Stimulated activated naive CD8-positive, alpha-beta T cell treated with anti-CD3 and anti-CD28 coated beads, Interleukin-15, Interleukin-2, amounts not matched to agents 100 U/mL and 50 U/mL, for 24 hours (primary cell): ENCODE measurements at regions not wholly inside any gene's neighbourhood (a gene's known extent, or its start where the extent isn't known, plus 50 kb on each side); places are given as distances from the start of the nearest gene placed in this dataset.

Source experiments
- ATAC-seq: fragments of 150-1000 bp; cut with Tn5 transposase; one replicate; pipeline ENCODE4 v1.10.0; 2021
- DNase-seq: peaks from one replicate; pipeline ENCODE4 v3.0.0; 2021

DNA sequence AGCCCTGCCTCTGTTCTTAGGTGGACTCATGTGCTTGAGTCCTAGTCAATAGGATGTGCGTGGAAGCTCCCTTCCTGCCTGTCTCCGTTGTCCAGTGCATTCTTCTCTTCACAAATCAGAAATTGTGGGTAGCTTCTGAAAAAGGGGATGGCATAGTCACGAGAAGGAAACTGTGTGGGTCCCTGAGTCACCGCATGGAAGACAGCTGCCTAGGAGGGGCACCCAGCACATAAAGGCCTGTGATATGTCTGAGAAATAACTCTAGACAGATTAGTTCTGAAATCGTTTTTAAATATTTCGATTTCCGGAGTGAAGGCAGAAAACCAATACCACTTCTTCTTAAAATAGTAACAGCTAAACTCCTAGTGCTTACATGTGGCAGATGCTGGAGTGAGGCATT is 974.4 kb downstream of the BCL11B start:
- ATAC-seq (no peak), DNase-seq (no peak)

DNA sequence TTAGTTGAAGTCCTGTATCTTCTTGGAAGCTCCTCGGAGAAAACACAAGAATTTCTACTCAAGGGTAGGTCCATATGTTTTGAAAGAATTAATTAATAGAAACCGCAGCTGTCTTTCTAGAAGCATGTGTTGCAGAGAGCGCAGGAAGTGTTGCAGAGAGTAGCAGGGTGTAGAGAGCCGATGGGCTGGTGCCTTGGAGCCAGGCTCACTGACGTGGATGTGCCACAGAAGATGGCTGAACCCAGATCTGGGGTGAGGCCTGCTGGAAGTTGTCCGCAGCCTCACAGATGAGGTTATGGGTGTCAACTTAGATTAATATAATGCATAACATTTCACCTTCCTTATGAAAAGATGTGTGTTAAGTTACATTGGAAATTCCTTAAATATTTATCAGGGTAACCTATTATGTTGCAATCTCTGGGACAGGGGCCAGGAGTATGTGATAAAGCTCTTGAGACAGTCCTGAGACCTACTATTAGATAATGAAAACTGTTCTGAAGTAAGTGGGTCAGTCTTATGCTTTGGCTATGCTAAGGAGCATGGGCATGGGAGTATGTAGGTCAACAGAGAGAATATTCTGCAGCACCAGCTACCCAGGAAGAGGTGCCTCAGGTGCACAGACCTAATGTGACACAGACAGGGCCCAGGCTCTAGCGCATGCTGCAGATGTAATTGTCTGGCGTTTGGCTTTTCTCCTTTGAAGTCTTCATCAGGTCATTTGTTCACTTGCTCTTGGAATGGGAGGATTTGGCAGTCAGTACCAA is 973.3 kb downstream of the BCL11B start:
- no peak for DNase-seq
- ATAC-seq, result no peak

DNA sequence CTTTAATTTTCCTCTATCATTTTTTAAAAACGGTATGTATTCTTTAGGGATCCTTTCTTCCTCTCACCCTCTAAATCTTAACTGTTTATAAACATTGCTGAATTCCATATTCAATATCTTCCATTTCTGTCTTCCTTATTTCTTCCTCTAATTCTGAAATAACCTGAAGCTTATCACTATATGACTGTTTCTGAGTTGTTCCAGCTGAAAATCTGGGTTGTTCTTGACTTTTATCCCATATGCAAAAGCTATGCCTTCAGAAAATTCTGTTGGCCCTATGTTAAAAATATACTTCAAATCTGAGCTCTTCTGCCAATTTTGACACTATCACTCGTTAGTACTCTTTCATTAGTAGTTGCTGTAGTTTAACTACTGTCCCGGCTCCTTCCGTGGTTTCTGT is 970.3 kb downstream of the BCL11B start:
- DNase-seq, result no peak
- no peak for ATAC-seq

GRCh38 chr14:98304574-98304973 is 967.4 kb downstream of the BCL11B start:
- DNase-seq (no peak), ATAC-seq (no peak)

GRCh38 chr14:98309591-98309990 is 962.4 kb downstream of the BCL11B start:
- ATAC-seq (no peak), DNase-seq (no peak)

- DNase-seq (no peak), ATAC-seq (no peak)
Measured at GRCh38 chr14:98312006-98312405, 960.0 kb downstream of the BCL11B start.

DNA sequence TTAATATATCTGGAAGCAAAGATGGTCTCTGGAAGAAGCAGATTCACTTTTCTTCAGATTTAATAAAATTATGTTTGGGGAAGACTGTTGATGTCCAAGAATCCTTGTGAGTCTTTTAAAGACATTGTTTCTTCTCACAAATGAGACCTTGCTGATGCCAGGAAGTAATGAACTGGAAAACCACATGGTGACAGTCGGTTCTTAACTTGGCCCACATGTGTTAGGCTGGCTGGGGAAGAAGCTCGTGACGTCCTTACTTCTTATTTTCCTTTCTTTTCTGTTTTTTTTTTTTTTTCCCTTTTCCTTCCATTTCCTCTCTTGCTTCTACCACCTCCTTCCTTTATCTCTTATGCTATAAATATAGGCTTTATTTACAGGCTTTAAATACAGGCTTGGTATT is 950.2 kb downstream of the BCL11B start:
- DNase-seq, result no peak
- ATAC-seq, result no peak

GRCh38 chr14:98323836-98324235 is 948.2 kb downstream of the BCL11B start:
- DNase-seq, result no peak
- ATAC-seq, result no peak

- ATAC-seq (no peak), DNase-seq (no peak)
Measured at GRCh38 chr14:98325761-98326160, 946.2 kb downstream of the BCL11B start.

- ATAC-seq, result no peak
- DNase-seq, result no peak
Measured at GRCh38 chr14:98328496-98328895, 943.5 kb downstream of the BCL11B start.

DNA sequence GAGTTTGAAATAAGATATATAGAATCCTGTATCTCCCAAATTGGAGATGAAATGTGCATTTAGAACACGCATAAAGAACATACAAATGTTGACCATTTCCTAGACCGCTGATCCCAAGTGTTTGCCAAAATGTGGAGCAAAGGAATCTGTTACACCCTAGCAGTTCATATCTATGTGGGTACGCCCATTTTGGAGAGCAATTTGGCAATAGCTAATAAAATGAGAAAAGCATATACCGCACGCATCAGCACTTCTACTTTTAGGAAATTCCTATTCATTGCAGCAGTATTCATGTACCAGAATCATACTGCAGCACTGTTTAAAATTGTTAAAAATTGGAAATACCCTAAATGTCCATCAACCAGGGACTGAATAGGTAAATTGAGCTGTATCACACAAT is 937.8 kb downstream of the BCL11B start:
- DNase-seq (no peak), ATAC-seq (no peak)

GRCh38 chr14:98341211-98341610 is 930.8 kb downstream of the BCL11B start:
- ATAC-seq (no peak), DNase-seq (no peak)

GRCh38 chr14:98345161-98345560 is 926.8 kb downstream of the BCL11B start:
- DNase-seq (no peak), ATAC-seq (no peak)

GRCh38 chr14:98347686-98348085 is 924.3 kb downstream of the BCL11B start:
- ATAC-seq (no peak), DNase-seq (no peak)

GRCh38 chr14:98348505-98348904 is 923.5 kb downstream of the BCL11B start:
- ATAC-seq (no peak), DNase-seq (no peak)

GRCh38 chr14:98350213-98350612 is 921.8 kb downstream of the BCL11B start:
- DNase-seq, result no peak
- ATAC-seq, result no peak

- DNase-seq (no peak), ATAC-seq (no peak)
Measured at GRCh38 chr14:98364961-98365360, 907.0 kb downstream of the BCL11B start.

DNA sequence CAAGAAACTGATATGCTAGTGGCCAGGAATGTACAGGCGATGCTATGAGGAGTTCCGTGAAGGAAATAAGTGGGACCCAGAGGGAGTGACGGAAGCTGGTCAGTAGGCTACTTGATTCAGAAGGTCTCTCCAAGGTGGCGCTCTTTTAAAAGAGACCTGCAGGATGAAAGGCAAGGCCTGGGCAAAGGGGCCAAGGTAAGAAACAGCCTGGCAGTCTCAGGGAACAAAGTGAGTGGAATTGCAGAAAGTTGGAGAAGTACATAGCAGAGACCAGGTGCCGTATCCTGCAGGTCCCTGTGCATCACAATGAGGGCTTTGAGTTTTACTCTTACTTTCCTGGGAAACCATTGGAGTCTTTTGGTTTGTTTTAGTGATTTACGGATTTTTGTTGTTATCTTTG is 905.6 kb downstream of the BCL11B start:
- ATAC-seq (no peak), DNase-seq (no peak)

DNA sequence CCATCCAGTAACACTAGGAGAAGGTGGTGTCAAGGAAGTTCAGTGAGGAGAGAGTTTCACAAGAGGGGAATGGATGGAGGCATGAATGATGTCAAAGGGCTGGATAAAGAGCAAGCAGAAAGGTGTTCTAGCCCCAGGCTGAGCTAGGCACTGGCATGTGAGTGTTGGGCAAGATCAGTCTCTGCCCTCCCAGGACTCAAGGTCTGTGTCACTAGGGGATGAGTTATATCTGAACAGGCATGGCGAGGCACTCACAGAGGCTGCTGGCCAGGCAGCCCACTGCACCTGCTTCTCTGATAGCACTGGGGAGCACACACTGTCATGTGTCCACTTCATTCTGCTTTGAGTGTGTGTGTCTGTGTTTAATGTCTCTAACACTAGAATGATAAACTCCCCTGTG is 903.8 kb downstream of the BCL11B start:
- DNase-seq (no peak), ATAC-seq (no peak)

- DNase-seq (no peak), ATAC-seq (no peak)
Measured at GRCh38 chr14:98368916-98369315, 903.1 kb downstream of the BCL11B start.

- DNase-seq (no peak), ATAC-seq (no peak)
Measured at GRCh38 chr14:98369344-98369743, 902.7 kb downstream of the BCL11B start.

GRCh38 chr14:98370352-98370751 is 901.6 kb downstream of the BCL11B start:
- ATAC-seq, result no peak
- no peak for DNase-seq

DNA sequence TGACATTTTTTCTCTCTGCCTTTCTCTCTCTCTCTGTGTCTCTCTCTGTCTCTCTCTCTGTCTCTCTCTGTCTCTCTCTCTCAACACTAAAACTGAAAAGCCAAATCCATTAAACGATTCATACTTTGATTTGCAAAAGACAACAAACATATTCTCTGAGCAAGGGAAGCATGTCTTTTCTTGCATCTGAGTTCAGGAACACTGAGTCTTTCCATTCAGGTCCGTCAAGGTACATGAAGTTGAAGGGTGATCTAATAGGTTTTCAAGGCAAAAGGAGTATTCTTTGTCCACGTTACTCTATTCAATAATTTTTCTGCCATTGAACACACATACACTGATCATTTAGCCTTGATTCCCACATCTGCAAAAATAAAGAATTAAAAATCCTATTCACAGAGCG is 900.9 kb downstream of the BCL11B start:
- DNase-seq, result no peak
- ATAC-seq, result no peak

- no peak for ATAC-seq
- DNase-seq, result no peak
Measured at GRCh38 chr14:98374136-98374535, 897.9 kb downstream of the BCL11B start.

GRCh38 chr14:98375566-98375965 is 896.4 kb downstream of the BCL11B start:
- ATAC-seq (no peak), DNase-seq (no peak)
